ENCODE measurements at regions not wholly inside any gene's neighbourhood (a gene's known extent, or its start where the extent isn't known, plus 50 kb on each side); places are given as distances from the start of the nearest gene placed in this dataset.
A peak's percentile ranks its signal among the peaks of the same experiment; 100 is the strongest.
"Not testable (repeated sequence)": the region's sequence is repeated elsewhere in the genome, so short reads cannot be mapped to it uniquely, and the experiment has no call there.

- DNase-seq = no peak
These were observed 87.9 kb upstream of the MSTN start for GRCh38 chr2:190150413-190150812.

- DNase-seq = no peak
These were observed 87.4 kb upstream of the MSTN start for GRCh38 chr2:190149908-190150307.

DNA sequence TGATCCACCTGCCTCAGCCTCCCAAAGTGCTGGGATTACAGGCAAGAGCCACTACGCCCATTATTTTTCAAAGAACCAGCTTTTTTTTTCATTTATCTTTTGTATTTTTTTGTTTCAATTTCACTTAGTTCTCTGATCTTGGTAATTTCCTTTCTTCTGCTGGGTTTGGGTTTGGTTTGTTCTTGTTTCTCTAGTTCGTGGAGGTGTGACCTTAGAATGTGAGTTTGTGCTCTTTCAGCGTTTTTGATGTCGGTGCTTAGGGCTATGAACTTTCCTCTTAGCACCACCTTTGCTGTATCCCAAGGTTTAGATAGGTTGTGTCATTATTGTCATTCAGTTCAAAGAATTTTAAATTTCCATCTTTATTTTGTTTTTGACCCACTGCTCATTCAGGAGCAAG is 86.7 kb upstream of the MSTN start:
- DNase-seq = no peak

DNA sequence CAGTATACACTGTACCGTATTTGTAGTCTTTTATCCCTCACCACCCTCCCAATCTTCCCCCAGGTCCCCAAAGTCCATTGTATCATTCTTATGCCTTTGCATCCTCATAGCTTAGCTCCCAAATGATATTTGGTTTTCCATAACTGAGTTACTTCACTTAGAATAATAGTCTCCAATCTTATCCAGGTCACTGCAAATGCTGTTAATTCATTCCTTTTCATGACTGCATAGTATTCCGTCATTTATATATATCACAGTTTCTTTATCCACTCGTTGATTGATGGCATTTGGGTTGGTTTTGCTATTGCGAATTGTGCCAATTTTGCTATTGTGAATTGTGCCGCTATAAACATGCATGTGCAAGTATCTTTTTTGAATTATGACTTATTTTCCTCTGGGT is 83.6 kb upstream of the MSTN start:
- not testable (repeated sequence) for DNase-seq

DNA sequence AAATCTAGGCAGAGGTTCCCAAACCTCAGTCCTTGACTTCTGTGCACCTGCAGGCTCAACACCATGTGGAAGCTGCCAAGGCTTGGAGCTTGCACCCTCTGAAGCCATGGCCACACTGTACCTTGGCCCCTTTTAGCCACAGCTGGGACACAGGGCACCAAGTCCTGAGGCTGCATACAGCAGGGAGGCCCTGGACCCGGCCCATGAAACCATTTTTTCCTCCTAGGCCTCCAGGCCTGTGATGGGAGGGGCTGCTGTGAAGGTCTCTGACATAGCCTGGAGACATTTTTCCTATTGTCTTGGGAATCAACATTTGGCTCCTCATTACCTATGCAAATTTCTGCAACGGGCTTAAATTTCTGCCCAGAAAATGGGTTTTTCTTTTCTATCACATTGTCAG is 77.9 kb upstream of the MSTN start:
- not testable (repeated sequence) for DNase-seq

GRCh38 chr2:190139371-190139770 is 76.8 kb upstream of the MSTN start:
- DNase-seq = no peak

DNA sequence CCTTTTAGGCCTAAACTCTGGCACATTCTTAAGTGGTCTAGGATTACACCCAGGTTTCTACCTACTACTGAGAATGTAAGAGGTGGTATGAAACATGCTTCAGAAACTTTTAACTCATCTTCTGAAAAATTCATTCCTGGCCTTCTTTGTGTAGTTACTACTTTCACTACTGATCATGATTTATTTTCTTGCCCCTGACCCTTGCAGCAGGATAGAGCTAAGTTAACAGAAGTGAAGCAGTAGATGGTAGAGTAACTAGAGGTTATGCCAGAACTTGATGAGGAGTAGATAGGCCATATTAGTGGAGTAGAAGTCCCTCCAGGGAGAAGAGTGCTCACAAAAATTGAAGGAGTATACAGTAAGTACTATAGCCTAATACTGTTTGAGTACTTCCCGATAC is 75.5 kb upstream of the MSTN start:
- DNase-seq = no peak

- DNase-seq = no peak
These were observed 75.0 kb upstream of the MSTN start for GRCh38 chr2:190137561-190137960.

DNA sequence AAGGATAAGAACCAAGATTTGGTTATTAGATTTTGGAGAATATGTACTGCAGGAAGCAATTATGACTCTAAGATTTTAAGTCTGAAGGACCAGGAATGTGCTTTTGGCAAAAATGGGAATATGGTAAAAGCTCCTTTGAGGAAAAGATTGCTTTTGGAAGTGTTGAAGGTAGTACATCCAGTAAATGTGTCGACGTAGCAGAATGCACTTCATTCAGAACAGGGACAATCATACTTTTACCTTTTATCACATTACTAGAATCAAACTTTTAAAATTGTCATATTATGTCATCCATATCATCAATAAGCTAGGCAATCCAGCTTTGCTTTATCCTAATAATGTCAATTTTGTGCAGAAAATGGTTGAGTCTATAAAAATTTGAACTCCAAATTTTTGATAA is 74.3 kb upstream of the MSTN start:
- DNase-seq = no peak

GRCh38 chr2:190136259-190136658 is 73.7 kb upstream of the MSTN start:
- no peak for DNase-seq

- DNase-seq = no peak
These were observed 67.1 kb upstream of the MSTN start for GRCh38 chr2:190129421-190130199.

DNA sequence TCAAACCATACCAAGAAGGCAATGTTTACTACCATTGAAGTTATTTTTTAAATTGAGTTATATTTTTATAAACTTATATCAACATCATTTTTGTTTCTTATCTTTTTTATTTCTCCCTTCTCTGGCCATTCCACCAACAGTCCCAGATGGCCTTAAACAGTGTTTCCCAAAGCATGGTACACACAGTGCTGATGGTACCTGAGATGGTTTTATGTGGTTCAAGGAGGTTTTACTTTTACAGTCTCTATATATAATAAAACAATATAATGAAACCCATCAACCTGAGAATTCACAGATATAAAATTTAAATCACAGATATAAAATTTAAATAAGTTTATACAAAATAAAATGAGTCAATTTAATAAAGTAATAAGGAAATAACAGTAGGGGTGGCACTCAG is 65.1 kb upstream of the MSTN start:
- no peak for DNase-seq

DNA sequence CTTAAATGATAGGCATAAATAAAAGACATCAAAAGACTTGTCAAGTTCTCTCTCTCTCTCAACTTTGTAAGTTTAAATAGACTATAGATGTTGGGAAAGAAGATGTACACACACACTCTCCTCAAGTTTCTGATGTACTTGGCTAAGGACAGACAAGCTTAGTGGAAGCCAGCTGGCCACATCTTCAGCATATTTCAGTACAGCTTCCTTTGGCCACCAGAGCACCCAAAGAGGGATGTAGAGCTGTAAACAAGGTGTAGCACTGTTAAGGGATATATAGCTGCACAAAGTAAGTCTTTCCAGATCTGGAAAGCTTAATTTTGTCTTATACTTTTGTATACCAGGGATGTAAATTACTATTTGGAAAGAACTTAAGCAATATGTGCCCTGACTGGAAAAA is 64.3 kb upstream of the MSTN start:
- no peak for DNase-seq

DNA sequence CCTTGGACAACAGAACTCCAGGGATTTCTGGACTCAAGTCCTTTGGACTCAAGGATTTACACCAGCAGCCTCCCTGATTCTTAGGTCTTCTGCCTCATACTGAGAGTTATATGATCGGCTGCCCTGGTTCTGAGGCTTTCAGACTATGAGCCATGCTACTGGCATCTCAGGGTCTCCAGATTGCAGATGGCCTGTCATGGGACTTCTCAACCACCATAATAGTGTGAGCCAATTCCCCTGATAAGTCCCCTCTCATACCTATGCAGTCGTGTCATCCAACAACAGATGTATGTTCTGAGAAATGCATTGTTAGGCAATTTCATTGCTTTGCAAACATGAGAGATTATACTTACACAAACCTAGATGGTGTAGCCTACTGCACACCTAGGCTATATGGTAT is 61.4 kb upstream of the MSTN start:
- no peak for DNase-seq

DNA sequence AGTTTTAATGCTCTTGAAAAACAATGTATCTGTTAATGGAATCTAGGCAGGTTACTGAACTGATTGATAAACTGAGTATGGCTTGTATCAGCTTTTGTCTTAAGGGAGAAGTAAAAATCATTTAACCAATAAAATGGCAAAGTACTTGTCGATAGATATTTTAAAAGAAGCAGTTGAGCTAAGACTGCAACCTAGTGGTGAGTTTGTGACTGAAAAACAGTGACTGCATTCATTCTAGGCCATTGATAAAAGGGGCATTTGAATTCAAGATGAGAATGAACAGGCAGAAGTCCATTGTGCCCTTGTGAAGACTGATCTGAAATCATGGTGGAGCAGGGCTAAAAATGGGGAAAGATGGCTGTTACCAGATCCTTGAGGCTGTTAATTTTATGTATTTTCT is 59.4 kb upstream of the MSTN start:
- DNase-seq = no peak

- DNase-seq = no peak
These were observed 58.8 kb upstream of the MSTN start for GRCh38 chr2:190121305-190121704.

DNA sequence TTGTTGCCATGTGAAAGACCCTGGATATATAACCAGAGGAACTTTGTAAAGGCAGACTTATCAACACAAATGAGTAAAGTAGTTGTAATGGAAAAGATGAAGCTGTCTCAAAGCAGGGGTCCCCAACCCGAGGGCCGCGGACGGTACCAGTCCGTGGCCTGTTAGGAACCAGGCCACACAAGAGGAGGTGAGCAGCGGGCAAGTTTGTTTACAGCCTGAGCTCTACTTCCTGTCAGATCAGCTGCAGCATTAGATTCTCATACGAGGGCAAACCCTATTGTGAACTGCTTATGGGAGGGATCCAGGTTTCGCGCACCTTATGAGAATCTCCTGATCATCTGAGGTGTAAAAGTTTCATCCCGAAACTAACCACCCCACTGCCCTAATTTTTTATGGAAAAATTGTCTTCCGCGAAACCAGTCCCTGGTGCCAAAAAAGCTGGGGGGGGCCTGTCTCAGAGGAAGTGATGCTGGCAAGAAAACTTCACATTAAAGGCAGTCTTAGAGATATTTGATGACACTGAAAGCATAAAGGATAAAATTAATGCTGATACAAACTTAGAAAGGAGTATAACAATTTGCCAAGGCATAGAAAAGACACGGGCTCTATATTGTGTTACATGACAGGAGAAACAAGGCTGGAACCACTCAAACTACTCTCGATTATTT is 57.5 kb upstream of the MSTN start:
- no peak for DNase-seq

DNA sequence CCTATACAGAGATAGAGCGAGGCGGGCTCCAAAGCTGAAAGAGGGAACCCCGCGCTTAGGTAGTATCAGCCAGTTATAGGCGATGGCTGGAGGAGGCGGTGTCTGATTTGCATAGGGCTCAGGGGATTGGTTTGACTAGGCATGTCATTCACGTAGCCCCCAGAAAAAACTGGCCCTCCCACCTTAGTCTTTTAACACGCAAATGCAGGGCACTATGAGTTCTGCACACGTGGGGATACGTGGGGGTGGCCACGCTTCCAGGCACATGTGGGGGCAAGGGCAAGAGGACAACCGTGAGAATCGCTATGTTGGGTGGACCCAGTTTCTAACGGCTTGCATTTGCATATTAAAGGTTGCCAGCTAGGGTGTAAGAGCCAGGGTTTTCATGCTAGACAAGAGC is 56.7 kb upstream of the MSTN start:
- peak; percentile 39 for DNase-seq

GRCh38 chr2:190117305-190117704 is 54.8 kb upstream of the MSTN start:
- DNase-seq = no peak

DNA sequence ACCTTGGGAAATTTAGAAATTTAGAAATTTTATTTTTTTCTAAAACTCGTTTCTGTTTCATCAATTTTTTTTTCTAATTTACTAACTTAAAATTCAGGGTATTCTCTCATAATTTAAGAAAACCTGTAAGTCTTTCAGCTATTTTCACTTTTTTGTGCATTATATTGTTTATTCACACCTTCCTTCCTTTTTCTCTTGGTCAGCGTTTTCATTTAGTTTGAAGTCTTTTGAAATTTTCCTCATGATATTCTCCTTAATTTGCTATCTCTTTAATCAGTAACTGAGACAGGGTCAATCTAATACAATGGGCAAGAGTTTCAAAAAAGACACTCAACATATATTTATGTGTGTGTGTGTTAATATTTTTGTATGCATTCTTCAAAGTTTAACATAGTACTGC is 50.5 kb upstream of the MSTN start:
- no peak for DNase-seq

All from activated gamma-delta T cell treated with Interleukin-2 at 50 U/mL for 16 hours (primary cell).